Tibial nerve (tissue), 4 donors: ENCODE measurements at regions not wholly inside any gene's neighbourhood (a gene's known extent, or its start where the extent isn't known, plus 50 kb on each side); places are given as distances from the start of the nearest gene placed in this dataset.

Source experiments
- DNase-seq, 2 donors: peaks; one replicate each; pipeline ENCODE4 v3.0.0-alpha.2; 2019; ENCODE audit warnings: low spot score in 2 of 2
- H3K27ac ChIP-seq, 4 donors: fragments of 200-600 bp; sonication (generic) in 3 of 4; one replicate each; pipeline ENCODE4 v1.5.1; 2017 to 2019; ENCODE audit warnings: mild to moderate bottlenecking in 1 of 4
- H3K27me3 ChIP-seq, 2 donors: fragments of 200-600 bp; sonication (generic) in 1 of 2; one replicate each; pipeline versions ENCODE4 v1.5.1 to v1.6.0; 2017 to 2019
- H3K36me3 ChIP-seq, 3 donors: fragments of 200-600 bp; sonication (generic); one replicate each; pipeline ENCODE4 v1.5.1; 2018 to 2019
- H3K4me1 ChIP-seq, 4 donors: fragments of 200-600 bp; sonication (generic) in 3 of 4; one replicate each; pipeline ENCODE4 v1.5.1; 2017 to 2019
- H3K4me3 ChIP-seq, 4 donors: fragments of 200-600 bp; sonication (generic) in 3 of 4; one replicate each; pipeline ENCODE4 v1.5.1; 2017 to 2019; ENCODE audit warnings: mild to moderate bottlenecking in 1 of 4, moderate library complexity in 1 of 4
- H3K9me3 ChIP-seq, 4 donors: fragments of 200-600 bp; sonication (generic) in 3 of 4; one replicate each; pipeline ENCODE4 v1.5.1; 2017 to 2019
- CTCF ChIP-seq, 5 experiments: fragments of 200-600 bp in 3 of 5; fragments of 450-650 bp in 2 of 5; sonication (generic) in 3 of 5; IDR thresholded peaks; one replicate each; pipeline ENCODE4 v1.5.1; 2016 to 2019; ENCODE audit warnings: antibody characterized with exemption in 5 of 5, mild to moderate bottlenecking in 3 of 5, moderate library complexity in 2 of 5
- EP300 ChIP-seq, 2 donors: sonication (generic); formaldehyde crosslinking; IDR thresholded peaks; one replicate each; pipeline ENCODE4 v1.6.1; 2017; ENCODE audit warnings: antibody characterized with exemption in 2 of 2, mild to moderate bottlenecking in 1 of 2
- POLR2A ChIP-seq, 2 donors: fragments of 450-650 bp; IDR thresholded peaks; one replicate each; pipeline ENCODE4 v1.6.1; 2017; ENCODE audit warnings: antibody characterized with exemption in 2 of 2, mild to moderate bottlenecking in 2 of 2, moderate library complexity in 2 of 2
- WGBS, 2 donors: methylation state at CpG; one replicate each; pipeline ENCODE4 v1.1.5; 2018; 5-methylcytosine and 5-hydroxymethylcytosine counted together

GRCh38 chr16:64531401-64531800, 590.5 kb downstream of the CDH11 start:
- TF ChIP-seq CTCF (IDR thresholded peaks at IDR 0.05) (no peak), POLR2A (IDR thresholded peaks at IDR 0.05) (no peak), EP300 (IDR thresholded peaks at IDR 0.05) (no peak)
- no peak overlapping the region for H3K4me3 ChIP-seq
- DNase-seq = no peak
- WGBS, 2 donors = 52 to 55% methylated on average over 3 of the region's 3 CpGs
- no peak overlapping the region for H3K27ac ChIP-seq
- H3K9me3 ChIP-seq = no peaks in the 10 kb centered on the region
- no peaks in the 10 kb centered on the region for H3K4me1 ChIP-seq
- H3K36me3 ChIP-seq = no peaks in the 10 kb centered on the region
- H3K27me3 ChIP-seq = no peaks in the 10 kb centered on the region

- no peak for DNase-seq
- Histone ChIP-seq H3K36me3 (no peaks in the 10 kb centered on the region), H3K4me1 (no peaks in the 10 kb centered on the region), H3K27me3 (no peaks in the 10 kb centered on the region), H3K9me3 (no peaks in the 10 kb centered on the region), H3K27ac (no peak overlapping the region), H3K4me3 (no peak overlapping the region)
- no peak for TF ChIP-seq CTCF (IDR thresholded peaks at IDR 0.05)
- no peak for TF ChIP-seq POLR2A (IDR thresholded peaks at IDR 0.05)
- TF ChIP-seq EP300 (IDR thresholded peaks at IDR 0.05) = no peak
These were observed 599.3 kb downstream of the CDH11 start for GRCh38 chr16:64522548-64522947.

GRCh38 chr16:64513871-64514270, 608.0 kb downstream of the CDH11 start:
- no peak overlapping the region for H3K4me3 ChIP-seq
- H3K27ac ChIP-seq = no peak overlapping the region
- no peaks in the 10 kb centered on the region for H3K4me1 ChIP-seq
- TF ChIP-seq POLR2A (IDR thresholded peaks at IDR 0.05) = no peak
- no peak for TF ChIP-seq EP300 (IDR thresholded peaks at IDR 0.05)
- TF ChIP-seq CTCF (IDR thresholded peaks at IDR 0.05) = no peak
- WGBS, 2 donors = 77 to 83% methylated on average over 2 of the region's 2 CpGs
- no peaks in the 10 kb centered on the region for H3K9me3 ChIP-seq
- DNase-seq = no peak
- H3K27me3 ChIP-seq = no peaks in the 10 kb centered on the region
- H3K36me3 ChIP-seq = no peaks in the 10 kb centered on the region

GRCh38 chr16:64507240-64508024, 614.4 kb downstream of the CDH11 start:
- Histone ChIP-seq H3K27ac (no peak overlapping the region), H3K4me1 (no peaks in the 10 kb centered on the region), H3K9me3 (peaks cover 0 to 23% (median 0%) of the 10 kb centered on the region in 4 donors), H3K4me3 (no peak overlapping the region), H3K27me3 (no peaks in the 10 kb centered on the region), H3K36me3 (no peaks in the 10 kb centered on the region)
- no peak for TF ChIP-seq CTCF (IDR thresholded peaks at IDR 0.05)
- no peak for TF ChIP-seq EP300 (IDR thresholded peaks at IDR 0.05)
- TF ChIP-seq POLR2A (IDR thresholded peaks at IDR 0.05) = no peak
- no peak for DNase-seq
- WGBS, 2 donors = 84 to 96% methylated on average over 2 of the region's 2 CpGs

DNA sequence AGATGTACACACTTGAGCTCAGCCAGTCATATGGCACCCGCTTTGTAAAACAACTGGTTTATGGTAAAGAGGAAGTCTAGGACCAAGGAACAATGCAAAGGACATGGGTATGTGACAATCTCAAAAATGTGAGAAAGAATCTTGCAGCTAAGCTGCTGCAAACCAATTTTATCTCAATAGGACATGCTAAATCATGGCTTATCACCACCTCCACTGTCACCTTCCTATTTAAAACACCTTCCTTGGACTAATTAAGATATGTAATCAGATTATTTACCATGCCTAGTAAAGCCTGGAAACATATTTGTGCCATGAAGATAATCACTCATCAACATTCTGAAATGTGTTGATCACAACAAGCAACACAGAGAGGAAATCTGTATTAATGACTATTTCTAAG, 622.7 kb downstream of the CDH11 start:
- no peak for DNase-seq
- Histone ChIP-seq H3K4me3 (no peak overlapping the region), H3K9me3 (no peaks in the 10 kb centered on the region), H3K27me3 (no peaks in the 10 kb centered on the region), H3K36me3 (no peaks in the 10 kb centered on the region), H3K27ac (no peak overlapping the region), H3K4me1 (no peaks in the 10 kb centered on the region)
- WGBS, 2 donors = 96 to 97% methylated on average over 1 of the region's 1 CpG
- TF ChIP-seq EP300 (IDR thresholded peaks at IDR 0.05) = no peak
- no peak for TF ChIP-seq POLR2A (IDR thresholded peaks at IDR 0.05)
- no peak for TF ChIP-seq CTCF (IDR thresholded peaks at IDR 0.05)
